ENCODE measurements at regions not wholly inside any gene's neighbourhood (a gene's known extent, or its start where the extent isn't known, plus 50 kb on each side); places are given as distances from the start of the nearest gene placed in this dataset.

DNA sequence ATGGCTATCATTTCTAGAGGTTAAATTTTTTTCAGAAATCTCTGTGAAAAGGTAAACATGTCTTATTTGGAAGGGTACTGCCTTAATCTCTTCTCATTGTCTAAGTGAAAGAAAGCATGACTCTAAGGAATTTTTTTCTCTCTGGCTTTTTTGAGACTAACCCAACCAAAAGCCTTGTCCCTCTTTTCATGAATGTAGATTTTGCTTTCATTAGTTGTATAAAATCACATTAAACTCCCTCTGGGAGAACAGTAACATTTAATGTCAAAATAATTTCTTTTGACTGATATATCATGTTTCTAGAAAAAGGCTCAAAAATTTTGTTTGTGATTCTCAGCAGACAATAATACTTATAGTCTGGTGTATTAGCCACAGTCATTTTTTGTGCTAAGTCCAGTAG is 168.4 kb upstream of the SPOPL start:
- H3K9me3 ChIP-seq: no peaks in the 10 kb centered on the region
- H3K4me1 ChIP-seq: no peaks in the 10 kb centered on the region
- no peaks in the 10 kb centered on the region for H3K36me3 ChIP-seq
- no peak overlapping the region for H3K4me3 ChIP-seq
- TF ChIP-seq POLR2A (IDR thresholded peaks at IDR 0.05): no peak
- TF ChIP-seq POLR2AphosphoS5 (IDR thresholded peaks at IDR 0.05): no peak
- TF ChIP-seq, protein P1, sequence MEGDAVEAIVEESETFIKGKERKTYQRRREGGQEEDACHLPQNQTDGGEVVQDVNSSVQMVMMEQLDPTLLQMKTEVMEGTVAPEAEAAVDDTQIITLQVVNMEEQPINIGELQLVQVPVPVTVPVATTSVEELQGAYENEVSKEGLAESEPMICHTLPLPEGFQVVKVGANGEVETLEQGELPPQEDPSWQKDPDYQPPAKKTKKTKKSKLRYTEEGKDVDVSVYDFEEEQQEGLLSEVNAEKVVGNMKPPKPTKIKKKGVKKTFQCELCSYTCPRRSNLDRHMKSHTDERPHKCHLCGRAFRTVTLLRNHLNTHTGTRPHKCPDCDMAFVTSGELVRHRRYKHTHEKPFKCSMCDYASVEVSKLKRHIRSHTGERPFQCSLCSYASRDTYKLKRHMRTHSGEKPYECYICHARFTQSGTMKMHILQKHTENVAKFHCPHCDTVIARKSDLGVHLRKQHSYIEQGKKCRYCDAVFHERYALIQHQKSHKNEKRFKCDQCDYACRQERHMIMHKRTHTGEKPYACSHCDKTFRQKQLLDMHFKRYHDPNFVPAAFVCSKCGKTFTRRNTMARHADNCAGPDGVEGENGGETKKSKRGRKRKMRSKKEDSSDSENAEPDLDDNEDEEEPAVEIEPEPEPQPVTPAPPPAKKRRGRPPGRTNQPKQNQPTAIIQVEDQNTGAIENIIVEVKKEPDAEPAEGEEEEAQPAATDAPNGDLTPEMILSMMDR (IDR thresholded peaks at IDR 0.05): no peak
- no peak for TF ChIP-seq EP300 (IDR thresholded peaks at IDR 0.05)
- no peaks in the 10 kb centered on the region for H3K27me3 ChIP-seq
- ATAC-seq: no peak
- no peak overlapping the region for H3K27ac ChIP-seq

DNA sequence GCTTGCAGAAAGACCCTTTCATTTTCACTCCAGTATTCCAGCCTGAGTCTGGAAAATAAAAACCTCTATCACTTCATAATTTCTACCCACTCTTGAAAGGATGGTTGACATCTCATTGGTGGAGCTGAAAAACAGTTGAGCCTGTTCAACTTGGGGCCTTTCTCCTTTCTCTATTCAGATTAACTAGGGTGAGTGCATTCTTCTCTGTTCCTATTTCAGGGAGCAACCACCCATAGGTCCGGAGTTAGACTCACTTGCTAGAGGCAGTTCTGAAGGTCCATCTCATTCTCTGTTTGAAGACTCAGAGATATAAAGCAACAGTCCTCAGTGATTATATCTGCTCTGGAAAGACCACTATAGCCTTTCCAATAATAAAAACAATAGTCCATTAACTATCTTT is 167.9 kb upstream of the SPOPL start:
- TF ChIP-seq EP300 (IDR thresholded peaks at IDR 0.05) (no peak), POLR2A (IDR thresholded peaks at IDR 0.05) (no peak), POLR2AphosphoS5 (IDR thresholded peaks at IDR 0.05) (no peak)
- TF ChIP-seq, protein P1 (IDR thresholded peaks at IDR 0.05): no peak
- H3K27ac ChIP-seq: no peak overlapping the region
- no peaks in the 10 kb centered on the region for H3K36me3 ChIP-seq
- ATAC-seq: no peak
- 83 to 88% methylated on average over 1 of the region's 1 CpG for WGBS, 2 donors (ENCODE audit: low coverage in 1 of 2)
- H3K27me3 ChIP-seq: no peaks in the 10 kb centered on the region
- H3K4me3 ChIP-seq: no peak overlapping the region
- H3K4me1 ChIP-seq: no peaks in the 10 kb centered on the region
- H3K9me3 ChIP-seq: no peaks in the 10 kb centered on the region

DNA sequence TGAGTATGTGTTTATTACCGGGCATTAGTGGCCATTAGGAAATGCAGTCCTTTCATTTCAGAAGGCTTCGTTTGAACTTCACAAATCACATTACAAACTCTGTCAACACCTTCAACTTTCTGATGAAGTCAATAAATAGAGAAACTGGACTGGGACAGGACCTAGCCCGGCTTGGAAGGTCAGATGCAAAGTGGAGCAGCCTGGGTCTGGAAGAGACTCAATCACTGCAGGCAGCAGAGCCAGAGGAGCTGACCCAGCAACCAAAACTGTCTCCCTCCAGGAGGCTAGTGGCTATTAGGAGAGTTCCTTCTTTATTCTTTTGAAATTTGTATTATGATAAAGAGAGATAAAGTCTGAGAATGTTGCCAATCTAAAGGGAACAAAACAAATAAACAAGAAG is 167.2 kb upstream of the SPOPL start:
- Histone ChIP-seq H3K27ac (no peak overlapping the region), H3K9me3 (no peaks in the 10 kb centered on the region), H3K36me3 (no peaks in the 10 kb centered on the region), H3K4me3 (no peak overlapping the region), H3K27me3 (no peaks in the 10 kb centered on the region), H3K4me1 (no peaks in the 10 kb centered on the region)
- no peak for ATAC-seq
- TF ChIP-seq EP300 (IDR thresholded peaks at IDR 0.05): no peak
- TF ChIP-seq POLR2A (IDR thresholded peaks at IDR 0.05): no peak
- TF ChIP-seq, protein P1 (IDR thresholded peaks at IDR 0.05): no peak
- no peak for TF ChIP-seq POLR2AphosphoS5 (IDR thresholded peaks at IDR 0.05)
- 45 to 63% methylated on average over 2 to 3 of the region's 3 CpGs for WGBS, 2 donors (ENCODE audit: low coverage in 1 of 2)

DNA sequence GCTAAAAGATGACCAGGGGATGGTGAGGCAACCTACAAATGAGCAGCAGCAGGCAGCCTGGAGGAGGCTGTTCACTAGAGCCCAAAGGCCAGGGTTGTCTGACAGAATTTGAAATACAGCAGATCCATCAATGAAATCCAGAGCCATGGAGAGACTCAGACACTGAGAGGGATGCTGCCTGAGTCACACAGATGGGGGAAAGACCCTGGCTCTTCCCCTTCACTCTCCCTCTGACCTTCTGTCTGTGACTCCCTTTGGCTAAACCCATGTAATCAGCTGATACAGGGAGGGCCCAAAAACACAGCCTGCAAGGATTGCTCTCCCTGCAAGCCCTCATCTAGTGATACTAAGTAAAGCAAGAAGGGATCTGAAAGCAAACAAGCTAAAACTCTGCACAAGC is 166.5 kb upstream of the SPOPL start:
- TF ChIP-seq EP300 (IDR thresholded peaks at IDR 0.05): no peak
- TF ChIP-seq, protein P1 (IDR thresholded peaks at IDR 0.05): no peak
- TF ChIP-seq POLR2AphosphoS5 (IDR thresholded peaks at IDR 0.05): no peak
- TF ChIP-seq POLR2A (IDR thresholded peaks at IDR 0.05): no peak
- no peaks in the 10 kb centered on the region for H3K36me3 ChIP-seq
- ATAC-seq: peak; percentile 19
- H3K4me3 ChIP-seq: no peak overlapping the region
- H3K9me3 ChIP-seq: no peaks in the 10 kb centered on the region
- no peaks in the 10 kb centered on the region for H3K27me3 ChIP-seq
- H3K27ac ChIP-seq: no peak overlapping the region
- no peaks in the 10 kb centered on the region for H3K4me1 ChIP-seq

DNA sequence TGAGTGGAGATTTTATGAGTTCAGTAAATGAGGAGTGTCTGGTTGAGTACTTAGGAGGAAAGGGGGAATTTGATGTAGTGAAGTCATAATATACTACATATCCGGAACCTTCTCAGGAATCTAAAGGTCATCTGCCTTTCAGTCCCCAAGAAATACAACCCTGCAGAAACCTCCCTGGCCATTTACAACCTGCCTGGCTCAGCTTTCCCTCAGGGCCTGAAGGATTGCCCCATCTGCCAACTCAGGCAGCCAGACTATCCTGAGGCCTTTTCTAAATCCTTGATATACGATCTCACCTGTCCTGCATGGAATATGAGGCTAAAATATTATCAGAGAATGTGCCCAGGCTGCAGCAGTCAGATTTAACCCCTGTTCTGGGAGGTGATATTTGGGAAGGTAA is 165.4 kb upstream of the SPOPL start:
- no peak for TF ChIP-seq EP300 (IDR thresholded peaks at IDR 0.05)
- TF ChIP-seq, protein P1 (IDR thresholded peaks at IDR 0.05): no peak
- no peak for TF ChIP-seq POLR2A (IDR thresholded peaks at IDR 0.05)
- no peak for TF ChIP-seq POLR2AphosphoS5 (IDR thresholded peaks at IDR 0.05)
- ATAC-seq: no peak
- H3K36me3 ChIP-seq: no peaks in the 10 kb centered on the region
- H3K4me1 ChIP-seq: no peaks in the 10 kb centered on the region
- 88 to 93% methylated on average over 2 of the region's 2 CpGs for WGBS, 2 donors (ENCODE audit: low coverage in 1 of 2)
- no peaks in the 10 kb centered on the region for H3K9me3 ChIP-seq
- no peak overlapping the region for H3K4me3 ChIP-seq
- H3K27ac ChIP-seq: no peak overlapping the region
- H3K27me3 ChIP-seq: no peaks in the 10 kb centered on the region

Measured in gastroesophageal sphincter (tissue), 4 donors.